Neural cell (in vitro differentiated cells): ENCODE measurements at regions not wholly inside any gene's neighbourhood (a gene's known extent, or its start where the extent isn't known, plus 50 kb on each side); places are given as distances from the start of the nearest gene placed in this dataset.

Experiments used
- H2AFZ ChIP-seq: fragments of 200-600, 300-800 bp; sonication (generic), shearing (Covaris generic); 2 replicates; pipeline ENCODE4 v1.6.0; 2014; ENCODE audit warnings: low read depth, mild to moderate bottlenecking, antibody characterized with exemption, low read length, moderate library complexity
- H3F3A ChIP-seq: fragments of 200-600 bp; shearing (Covaris generic); 2 replicates; pipeline ENCODE4 v1.6.1; 2016; ENCODE audit warnings: mild to moderate bottlenecking, moderate library complexity, mixed read lengths, antibody characterized with exemption, low read length; ENCODE audit not compliant: insufficient read depth, poor library complexity, severe bottlenecking
- H3K27ac ChIP-seq: fragments of 200-600, 300-800 bp; sonication (generic), shearing (Covaris generic); 2 replicates; pipeline ENCODE4 v1.5.1; 2014; ENCODE audit warnings: mild to moderate bottlenecking, low read length, moderate library complexity
- H3K27me3 ChIP-seq: fragments of 300-800, 200-600 bp; sonication (generic), shearing (Covaris generic); 2 replicates; pipeline ENCODE4 v1.6.0; 2014; ENCODE audit warnings: mild to moderate bottlenecking, low read depth, low read length, moderate library complexity; ENCODE audit not compliant: insufficient read depth
- H3K36me3 ChIP-seq: fragments of 300-800, 200-600 bp; sonication (generic), shearing (Covaris generic); 2 replicates; pipeline ENCODE4 v1.5.1; 2014; ENCODE audit warnings: mild to moderate bottlenecking, antibody characterized with exemption, low read length, moderate library complexity; ENCODE audit not compliant: insufficient read depth
- H3K4me2 ChIP-seq: fragments of 300-800, 200-600 bp; sonication (generic), shearing (Covaris generic); 2 replicates; pipeline ENCODE4 v1.6.0; 2014; ENCODE audit warnings: mild to moderate bottlenecking, low read length
- H3K4me3 ChIP-seq: fragments of 300-800, 200-600 bp; sonication (generic), shearing (Covaris generic); 2 replicates; pipeline ENCODE4 v1.5.1; 2014; ENCODE audit warnings: mild to moderate bottlenecking, low read length, moderate library complexity
- H3K79me2 ChIP-seq: fragments of 200-600 bp; shearing (Covaris generic); replicated peaks from 2 replicates; pipeline ENCODE4 v1.6.0; 2014; ENCODE audit warnings: mild to moderate bottlenecking, low read length, moderate library complexity; ENCODE audit not compliant: insufficient read depth
- H3K9ac ChIP-seq: fragments of 300-800, 200-600 bp; sonication (generic), shearing (Covaris generic); 2 replicates; pipeline ENCODE4 v1.6.1; 2016; ENCODE audit warnings: mild to moderate bottlenecking, low read length, mixed read lengths
- H3K9me2 ChIP-seq: fragments of 200-600 bp; shearing (Covaris generic); 2 replicates; pipeline ENCODE4 v1.6.1; 2016; ENCODE audit warnings: mild to moderate bottlenecking, low read length, mixed read lengths; ENCODE audit not compliant: insufficient read depth
- H3K9me3 ChIP-seq: fragments of 200-600, 300-800 bp; sonication (generic), shearing (Covaris generic); 2 replicates; pipeline ENCODE4 v1.6.1; 2016; ENCODE audit warnings: mild to moderate bottlenecking, mixed run types, low read length, moderate library complexity, mixed read lengths
- H4K20me1 ChIP-seq: fragments of 200-600 bp; shearing (Covaris generic); 2 replicates; pipeline ENCODE4 v1.6.1; 2016; ENCODE audit warnings: mild to moderate bottlenecking, mixed run types; ENCODE audit not compliant: insufficient read depth
- CTCF ChIP-seq: fragments of 450-650 bp; IDR thresholded peaks from 2 replicates; pipeline ENCODE4 v1.5.1; 2014; ENCODE audit warnings: antibody characterized with exemption, mild to moderate bottlenecking, moderate library complexity; ENCODE audit not compliant: poor library complexity, severe bottlenecking
- EP300 ChIP-seq: fragments of 450-650 bp; conservative IDR thresholded peaks from 2 replicates; pipeline ENCODE4 v1.6.1; 2014; ENCODE audit warnings: antibody characterized with exemption, mild to moderate bottlenecking, moderate library complexity; ENCODE audit not compliant: poor library complexity, severe bottlenecking
- EZH2 ChIP-seq: fragments of 200-600, 300-800 bp; shearing (Covaris generic), sonication (generic); IDR thresholded peaks from 2 replicates; pipeline ENCODE4 v1.6.1; 2014; ENCODE audit warnings: antibody characterized with exemption, low read length, borderline replicate concordance, mild to moderate bottlenecking; ENCODE audit not compliant: insufficient read depth, poor library complexity, severe bottlenecking
- MXI1 ChIP-seq: fragments of 450-650 bp; conservative IDR thresholded peaks from 2 replicates; pipeline ENCODE4 v1.6.1; 2014; ENCODE audit warnings: antibody characterized with exemption, mild to moderate bottlenecking; ENCODE audit not compliant: poor library complexity, severe bottlenecking
- POLR2AphosphoS5 ChIP-seq: IDR thresholded peaks from 2 replicates; pipeline ENCODE4 v1.6.1; 2012
- RAD21 ChIP-seq: fragments of 450-650 bp; conservative IDR thresholded peaks from 2 replicates; pipeline ENCODE4 v1.6.1; 2014; ENCODE audit warnings: antibody characterized with exemption, mild to moderate bottlenecking, moderate library complexity
- REST ChIP-seq: IDR thresholded peaks from 2 replicates; pipeline ENCODE4 v1.6.1; 2012; ENCODE audit warnings: borderline replicate concordance
- SMC3 ChIP-seq: fragments of 450-650 bp; conservative IDR thresholded peaks from 2 replicates; pipeline ENCODE4 v1.6.1; 2014; ENCODE audit warnings: antibody characterized with exemption, mild to moderate bottlenecking, moderate library complexity; ENCODE audit not compliant: poor library complexity
- TAF1 ChIP-seq: IDR thresholded peaks from 2 replicates; pipeline ENCODE4 v1.6.1; 2012; ENCODE audit warnings: low read depth

GRCh38 chr6:133052465-133052864, 188.7 kb upstream of the EYA4 start:
- Histone ChIP-seq H3F3A (no peaks in the 10 kb centered on the region), H3K9ac (no peak overlapping the region), H3K4me3 (no peak overlapping the region), H3K27me3 (no peaks in the 10 kb centered on the region), H3K79me2 (no peaks in the 10 kb centered on the region), H3K27ac (no peak overlapping the region), H3K36me3 (no peaks in the 10 kb centered on the region), H2AFZ (no peak overlapping the region), H4K20me1 (no peaks in the 10 kb centered on the region), H3K4me2 (no peak overlapping the region), H3K9me2 (no peaks in the 10 kb centered on the region), H3K9me3 (no peaks in the 10 kb centered on the region)
- TF ChIP-seq MXI1 (no peak), RAD21 (no peak), POLR2AphosphoS5 (no peak), CTCF (no peak), TAF1 (no peak), EZH2 (no peak), SMC3 (no peak), REST (no peak), EP300 (no peak)

GRCh38 chr6:133055441-133055966, 185.7 kb upstream of the EYA4 start:
- Histone ChIP-seq H3K27me3 (no peaks in the 10 kb centered on the region), H3K36me3 (no peaks in the 10 kb centered on the region), H2AFZ (no peak overlapping the region), H3K27ac (no peak overlapping the region), H4K20me1 (no peaks in the 10 kb centered on the region), H3K79me2 (no peaks in the 10 kb centered on the region), H3F3A (no peaks in the 10 kb centered on the region), H3K4me3 (no peak overlapping the region), H3K9ac (no peak overlapping the region), H3K4me2 (no peak overlapping the region), H3K9me2 (no peaks in the 10 kb centered on the region), H3K9me3 (no peaks in the 10 kb centered on the region)
- no peak for TF ChIP-seq CTCF
